Astrocyte of the cerebellum (primary cell): ENCODE measurements at regions not wholly inside any gene's neighbourhood (a gene's known extent, or its start where the extent isn't known, plus 50 kb on each side); places are given as distances from the start of the nearest gene placed in this dataset.

Experiments used
- DNase-seq: peaks from one replicate; pipeline ENCODE4 v3.0.0-alpha.2; 2011; ENCODE audit warnings: low read depth
- H3K4me3 ChIP-seq: 2 replicates; pipeline ENCODE4 v1.5.1; 2011; ENCODE audit warnings: mild to moderate bottlenecking, low read depth, low read length, moderate library complexity
- in situ Hi-C: cut with HindIII; loops from 2 replicates; pipeline ENCODE4 v1.10.0; 2017; ENCODE audit warnings: low sequenced_read_pairs
- TF ChIP-seq, protein P1 (sequence below): IDR thresholded peaks from 2 replicates; pipeline ENCODE4 v1.5.1; 2012; ENCODE audit warnings: low read length, low read depth, moderate library complexity, mild to moderate bottlenecking; ENCODE audit errors: missing control alignments

DNA sequence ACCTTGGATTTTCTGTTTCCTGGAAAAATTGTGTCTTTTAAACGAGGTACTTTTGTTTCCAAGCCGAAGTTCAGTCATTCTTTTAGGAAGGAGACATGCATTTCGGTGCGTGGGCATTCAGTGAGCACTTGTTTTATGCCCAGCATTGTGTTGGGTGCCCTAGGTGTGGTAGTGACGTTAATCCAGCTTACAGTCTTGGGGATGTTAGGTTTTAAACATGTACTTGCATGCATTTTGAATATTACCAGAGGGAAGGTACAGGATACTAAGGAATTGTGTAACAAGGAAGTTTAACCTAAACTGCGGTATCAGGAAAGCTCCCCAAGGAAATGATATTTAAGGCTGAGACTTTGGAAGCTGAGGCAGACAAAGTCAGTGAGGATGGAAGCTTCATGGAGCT is 66.3 kb downstream of the ARHGAP35 start:
- H3K4me3 ChIP-seq = no peak overlapping the region
- no peak for DNase-seq
- in situ Hi-C loops = loop anchor here (5.0 kb wide), 1 partner anchor 40 kb away; no protein-coding TSS in a partner anchor
- TF ChIP-seq, protein P1, sequence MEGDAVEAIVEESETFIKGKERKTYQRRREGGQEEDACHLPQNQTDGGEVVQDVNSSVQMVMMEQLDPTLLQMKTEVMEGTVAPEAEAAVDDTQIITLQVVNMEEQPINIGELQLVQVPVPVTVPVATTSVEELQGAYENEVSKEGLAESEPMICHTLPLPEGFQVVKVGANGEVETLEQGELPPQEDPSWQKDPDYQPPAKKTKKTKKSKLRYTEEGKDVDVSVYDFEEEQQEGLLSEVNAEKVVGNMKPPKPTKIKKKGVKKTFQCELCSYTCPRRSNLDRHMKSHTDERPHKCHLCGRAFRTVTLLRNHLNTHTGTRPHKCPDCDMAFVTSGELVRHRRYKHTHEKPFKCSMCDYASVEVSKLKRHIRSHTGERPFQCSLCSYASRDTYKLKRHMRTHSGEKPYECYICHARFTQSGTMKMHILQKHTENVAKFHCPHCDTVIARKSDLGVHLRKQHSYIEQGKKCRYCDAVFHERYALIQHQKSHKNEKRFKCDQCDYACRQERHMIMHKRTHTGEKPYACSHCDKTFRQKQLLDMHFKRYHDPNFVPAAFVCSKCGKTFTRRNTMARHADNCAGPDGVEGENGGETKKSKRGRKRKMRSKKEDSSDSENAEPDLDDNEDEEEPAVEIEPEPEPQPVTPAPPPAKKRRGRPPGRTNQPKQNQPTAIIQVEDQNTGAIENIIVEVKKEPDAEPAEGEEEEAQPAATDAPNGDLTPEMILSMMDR = no peak

DNA sequence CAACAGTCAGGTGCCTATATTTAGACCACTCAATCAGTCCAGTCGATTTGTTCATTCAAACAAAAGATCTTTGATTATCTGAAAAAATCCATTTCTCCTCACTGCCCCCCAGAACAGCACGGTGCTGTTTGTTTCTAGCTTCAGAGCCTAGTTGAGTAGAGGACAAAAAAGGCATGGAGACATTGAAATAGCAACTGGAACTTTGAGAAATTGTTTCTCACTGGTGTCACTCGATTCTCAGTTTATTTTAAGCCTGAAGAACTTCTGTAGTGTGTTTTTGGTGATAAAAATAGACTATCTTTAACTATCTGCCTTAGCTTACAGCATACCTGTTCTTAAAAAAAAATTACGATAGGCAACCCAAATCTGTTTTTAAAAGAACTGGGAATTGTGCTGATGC is 67.1 kb downstream of the ARHGAP35 start:
- DNase-seq = no peak
- no peak overlapping the region for H3K4me3 ChIP-seq
- in situ Hi-C loops = loop anchor here (5.0 kb wide), 1 partner anchor 39 kb away; no protein-coding TSS in a partner anchor
- TF ChIP-seq, protein P1 = no peak

DNA sequence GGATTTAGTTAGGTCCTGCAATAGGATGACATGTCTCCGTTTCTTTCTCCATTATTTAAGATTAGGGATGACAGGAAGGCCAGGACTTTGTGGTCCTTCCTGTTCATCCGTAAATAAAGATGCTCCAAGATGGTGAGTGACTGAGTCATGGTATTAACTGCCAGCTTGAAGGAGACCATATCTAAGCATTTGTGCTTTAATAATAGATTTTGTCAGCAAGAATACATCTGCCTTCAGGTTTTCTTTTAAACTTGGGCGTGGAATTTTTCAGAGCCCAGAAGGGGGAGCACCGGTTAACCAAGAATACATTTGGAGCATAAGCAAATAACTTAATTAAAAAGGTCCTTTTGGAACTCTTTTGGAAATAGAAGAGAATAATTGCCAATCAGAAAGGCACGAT is 68.2 kb downstream of the ARHGAP35 start:
- no peak overlapping the region for H3K4me3 ChIP-seq
- TF ChIP-seq, protein P1 = peak; percentile 22
- DNase-seq = no peak
- in situ Hi-C loops = loop anchor here (5.0 kb wide), 1 partner anchor 38 kb away; no protein-coding TSS in a partner anchor

DNA sequence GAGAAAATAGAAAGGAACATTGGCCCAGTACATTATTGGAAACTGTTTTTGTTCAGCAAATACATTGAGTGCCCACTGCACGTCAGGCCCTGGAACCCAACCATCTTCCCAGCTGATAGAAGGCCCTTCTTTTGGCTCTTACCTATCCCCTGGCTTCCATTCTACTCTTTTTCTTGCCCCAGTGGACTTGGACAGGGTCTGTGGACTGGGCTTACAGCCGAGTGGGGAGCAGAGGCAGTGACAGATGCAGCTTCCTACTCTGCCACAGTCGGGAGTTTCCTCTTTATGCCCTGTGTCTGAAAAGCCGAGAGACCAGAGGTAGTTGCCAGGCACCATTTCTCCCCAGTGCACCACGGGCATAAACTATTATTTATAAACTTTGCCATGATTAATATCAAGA is 70.4 kb downstream of the ARHGAP35 start:
- no peak overlapping the region for H3K4me3 ChIP-seq
- DNase-seq = no peak
- TF ChIP-seq, protein P1 = no peak
- in situ Hi-C loops = no loop called here

DNA sequence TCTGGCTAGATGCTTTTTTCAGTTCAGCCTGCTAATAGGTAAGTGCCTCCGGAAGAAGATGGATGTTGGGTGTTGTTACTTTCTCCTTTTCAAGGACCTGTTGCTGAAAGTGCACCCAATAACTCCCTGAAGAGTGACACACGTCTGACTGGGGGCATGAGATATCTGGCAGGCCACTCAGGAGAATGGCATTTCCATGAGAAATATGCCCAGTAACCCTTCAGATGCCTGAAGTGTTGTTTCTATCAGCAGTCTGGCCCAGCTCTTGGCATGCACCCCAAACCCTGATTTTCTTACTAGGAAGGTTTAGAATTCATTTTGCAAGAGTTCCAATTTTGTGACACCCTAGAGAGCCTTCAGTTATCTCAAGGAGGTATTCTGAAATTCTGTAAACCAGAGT is 71.5 kb downstream of the ARHGAP35 start:
- H3K4me3 ChIP-seq = no peak overlapping the region
- TF ChIP-seq, protein P1 = no peak
- in situ Hi-C loops = no loop called here
- no peak for DNase-seq

DNA sequence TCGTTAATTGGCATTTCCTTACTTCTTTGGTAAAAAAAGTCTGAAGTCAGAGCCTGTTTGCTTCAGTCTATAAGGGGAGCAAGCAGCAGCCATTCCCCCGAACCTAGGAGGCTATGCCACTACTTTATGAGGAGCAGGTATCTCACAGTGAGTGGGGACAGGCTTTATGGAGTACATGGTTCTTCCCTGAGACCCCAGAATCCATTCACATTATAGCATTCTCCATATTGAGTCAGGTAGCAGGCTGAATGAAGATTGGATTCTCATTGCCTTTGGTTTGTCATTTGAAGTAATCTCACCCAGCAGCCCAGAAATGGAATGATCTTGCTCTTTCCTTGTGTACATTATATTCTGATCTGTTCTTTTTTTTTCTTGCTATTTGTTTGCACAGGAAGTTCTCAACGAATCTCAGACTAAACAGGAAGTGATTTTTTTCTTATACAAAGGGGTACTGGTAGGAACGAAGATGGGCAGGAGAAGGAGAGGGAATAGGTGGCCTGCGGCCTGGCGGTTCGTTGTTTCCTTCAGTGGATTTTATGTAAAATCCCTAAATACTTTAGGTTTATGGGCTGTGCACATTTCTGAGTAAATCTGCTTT is 74.4 kb downstream of the ARHGAP35 start:
- TF ChIP-seq, protein P1 = no peak
- no peak for DNase-seq
- in situ Hi-C loops = no loop called here
- H3K4me3 ChIP-seq = no peak overlapping the region
